ENCODE measurements at regions not wholly inside any gene's neighbourhood (a gene's known extent, or its start where the extent isn't known, plus 50 kb on each side); places are given as distances from the start of the nearest gene placed in this dataset.

- TF ChIP-seq THAP12 (CRISPR knock-in tag; IDR thresholded peaks at IDR 0.05) (no peak), ZNF316 (IDR thresholded peaks at IDR 0.05) (no peak), FOSL1 (tag; conservative IDR thresholded peaks at IDR 0.05) (no peak), ZNF140 (CRISPR knock-in tag; IDR thresholded peaks at IDR 0.05) (no peak)
Observed at GRCh38 chr11:8747173-8747572, 64.6 kb downstream of the RPL27A start (continued).

- intact Hi-C loops (cut with micrococcal nuclease) (no loop called here), in situ Hi-C loops (cut with MboI) (no loop called here)
- CTCF ChIA-PET (ENCODE audit: low intra/inter-chr PET ratio): no interaction called here
- H3K9me3 ChIP-seq (replicated peaks; ENCODE audit: control insufficient read depth, insufficient read depth, low read depth, low read length): no peaks in the 10 kb centered on the region
- H3K4me2 ChIP-seq (ENCODE audit: insufficient read depth, low read length): no peak overlapping the region
- H3K27me3 ChIP-seq (ENCODE audit: control insufficient read depth in 2 of 2, insufficient read depth in 2 of 2, low read length in 2 of 2): peaks cover 4 to 20% of the 10 kb centered on the region in 2 experiments; a peak in 4 of 5 replicates
- DNase-seq (ENCODE audit: extremely low read depth in 1 of 4, low spot score in 3 of 4) (no peak), ATAC-seq (no peak), FAIRE-seq (no peak)
- H3K9me1 ChIP-seq (ENCODE audit: control insufficient read depth, insufficient read depth, low read length): no peaks in the 10 kb centered on the region
- no TSS peak for BruUV-seq (replicated peaks)
- H2AFZ ChIP-seq (ENCODE audit: low read depth, low read length): no peak overlapping the region
- H3K9ac ChIP-seq (ENCODE audit: insufficient read depth in 1 of 2, low read depth in 2 of 2, low read length in 2 of 2): no peak overlapping the region
- H3K27ac ChIP-seq (ENCODE audit: extremely low read depth, low read depth, low read length): no peak overlapping the region
- no peak for TF ChIP-seq OTX1 (CRISPR knock-in tag; IDR thresholded peaks at IDR 0.05)
- no peak for TF ChIP-seq USF2 (CRISPR knock-in tag; IDR thresholded peaks at IDR 0.05)
- no peak for TF ChIP-seq ZFP91 (CRISPR knock-in tag; IDR thresholded peaks at IDR 0.05)
- no peaks in the 10 kb centered on the region for H4K20me1 ChIP-seq (replicated peaks; ENCODE audit: control insufficient read depth, insufficient read depth, low read length)
- H3K4me3 ChIP-seq: no peak overlapping the region
- POLR2A ChIA-PET: interaction anchor here (0.6 kb wide), 1 partner anchor 366 kb away, joined by 3 read pairs; no protein-coding TSS in a partner anchor
- H3K4me1 ChIP-seq (replicated peaks in 1 of 2; ENCODE audit: control insufficient read depth in 2 of 2, insufficient read depth in 2 of 2, low read length in 2 of 2): no peaks in the 10 kb centered on the region
- no peaks in the 10 kb centered on the region for H3K36me3 ChIP-seq (ENCODE audit: control insufficient read depth, insufficient read depth, low read length)
- 0% methylated on average over 2 of the region's 2 CpGs for WGBS (ENCODE audit: insufficient coverage, low coverage, missing lambda C conversion rate)
- H3K79me2 ChIP-seq (ENCODE audit: control insufficient read depth, insufficient read depth, low read length): no peaks in the 10 kb centered on the region
Observed at GRCh38 chr11:8748317-8748716, 65.7 kb downstream of the RPL27A start.

All from K562 (cell line).